Dermis blood vessel endothelial cell (primary cell): ENCODE measurements at regions not wholly inside any gene's neighbourhood (a gene's known extent, or its start where the extent isn't known, plus 50 kb on each side); places are given as distances from the start of the nearest gene placed in this dataset.

Experiments used
- DNase-seq: peaks from one replicate; pipeline ENCODE4 v3.0.0; 2010

DNA sequence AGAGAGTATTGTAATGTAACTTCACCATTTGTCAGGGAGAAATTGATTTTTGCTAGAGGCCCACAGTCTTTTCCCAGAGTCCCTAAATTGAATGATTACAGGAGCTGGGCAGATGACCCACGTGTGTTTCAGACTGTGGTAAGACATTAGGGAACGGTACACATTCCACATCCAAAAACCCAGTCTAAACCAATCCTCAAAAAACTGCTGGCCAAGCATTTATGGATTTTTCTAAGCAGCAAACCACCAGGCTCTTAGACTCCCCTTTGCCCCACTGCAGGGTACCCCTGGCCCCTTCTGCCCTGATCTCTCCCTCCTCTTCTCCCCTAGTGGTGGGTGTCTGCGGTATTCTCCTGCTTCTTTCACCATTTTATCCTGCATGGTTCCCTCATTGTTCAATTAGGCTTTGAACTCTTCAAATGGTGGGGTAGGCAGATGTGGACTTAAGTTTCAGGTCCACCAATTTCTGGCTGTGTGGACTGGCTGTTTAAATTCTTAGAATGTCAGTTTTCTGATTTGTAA is 135.5 kb upstream of the SORCS3 start:
- no peak for DNase-seq

DNA sequence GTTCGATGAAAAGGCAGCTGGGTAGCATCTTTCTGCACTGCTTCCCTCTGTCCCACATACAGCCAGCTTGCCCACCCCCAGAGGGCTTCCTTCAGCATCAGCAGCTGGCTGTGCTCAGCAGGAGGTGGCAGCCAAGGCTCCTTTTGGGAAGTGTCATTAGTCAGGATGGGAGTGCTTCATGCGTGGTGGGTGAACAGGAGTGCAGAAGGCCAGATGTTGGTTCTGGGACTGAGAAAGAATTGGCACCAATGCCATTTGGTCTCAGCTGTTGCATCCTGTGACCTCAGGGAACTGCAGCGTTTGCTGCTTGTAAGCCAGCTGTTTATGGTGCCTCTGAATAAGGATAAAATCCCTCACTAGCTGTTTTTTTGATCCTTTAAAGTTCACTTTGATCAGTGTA is 131.1 kb upstream of the SORCS3 start:
- DNase-seq = no peak

DNA sequence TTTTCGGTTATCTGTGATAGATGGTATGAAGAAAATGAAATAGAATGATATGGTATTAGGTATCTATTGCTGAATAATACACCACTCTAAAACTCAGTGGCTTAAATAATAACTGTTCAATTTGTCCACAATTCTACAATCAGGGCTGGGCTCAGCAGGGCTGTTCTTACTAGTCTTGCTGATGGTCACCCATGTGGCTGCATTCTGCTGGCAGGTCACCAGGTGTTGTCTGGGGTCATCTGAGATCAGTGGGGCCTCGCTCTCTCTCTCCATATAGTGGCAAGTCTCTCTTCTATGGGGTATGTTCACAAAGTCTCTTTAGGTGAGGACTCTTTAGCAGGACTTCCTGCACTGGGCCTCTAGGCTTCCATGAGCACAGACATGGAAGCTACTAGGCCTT is 130.4 kb upstream of the SORCS3 start:
- no peak for DNase-seq

DNA sequence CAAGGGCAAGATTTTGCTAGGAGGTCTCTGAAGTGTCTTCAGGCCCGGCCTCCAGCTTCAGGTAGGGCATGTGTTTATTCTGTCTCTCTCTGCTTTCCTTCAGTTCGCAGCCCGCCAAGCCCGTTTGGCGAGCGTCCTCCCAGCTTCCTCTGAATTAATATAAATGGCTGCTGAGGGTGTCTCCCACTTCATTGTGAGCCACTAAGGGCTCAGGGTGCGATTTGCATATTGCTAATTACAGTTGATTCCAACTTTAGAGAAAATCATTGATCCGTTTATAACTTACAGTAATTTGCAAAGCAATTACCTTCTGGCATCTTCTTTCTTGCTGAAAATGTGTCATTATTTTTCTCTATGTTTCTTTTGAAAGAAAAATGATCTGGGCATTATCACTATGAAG is 128.3 kb upstream of the SORCS3 start:
- DNase-seq = no peak

DNA sequence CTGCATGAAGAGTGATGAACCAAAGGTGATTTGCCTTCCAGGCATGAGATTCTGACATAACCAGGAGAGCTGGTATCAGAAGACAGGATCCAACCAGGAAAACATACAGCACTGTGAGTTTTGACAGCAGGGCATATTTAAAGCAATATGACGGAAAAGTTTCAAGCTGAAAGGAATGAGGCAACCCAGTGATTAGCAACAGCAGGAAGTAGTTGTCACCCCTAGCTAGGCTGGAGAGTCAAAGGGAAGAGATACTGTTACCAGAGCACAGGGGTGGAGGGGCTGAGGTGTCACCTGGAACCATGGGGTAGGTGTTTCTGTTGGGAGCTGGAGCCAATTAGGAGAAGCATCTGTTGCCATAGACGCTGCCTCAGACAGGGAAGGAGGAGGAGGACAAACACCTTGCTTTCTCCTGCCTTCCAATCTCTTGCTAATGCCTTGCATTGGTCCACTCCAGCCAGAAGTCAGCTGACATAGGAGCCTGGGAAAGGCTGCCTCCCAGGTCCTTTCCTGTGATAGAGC is 125.4 kb upstream of the SORCS3 start:
- DNase-seq = no peak

DNA sequence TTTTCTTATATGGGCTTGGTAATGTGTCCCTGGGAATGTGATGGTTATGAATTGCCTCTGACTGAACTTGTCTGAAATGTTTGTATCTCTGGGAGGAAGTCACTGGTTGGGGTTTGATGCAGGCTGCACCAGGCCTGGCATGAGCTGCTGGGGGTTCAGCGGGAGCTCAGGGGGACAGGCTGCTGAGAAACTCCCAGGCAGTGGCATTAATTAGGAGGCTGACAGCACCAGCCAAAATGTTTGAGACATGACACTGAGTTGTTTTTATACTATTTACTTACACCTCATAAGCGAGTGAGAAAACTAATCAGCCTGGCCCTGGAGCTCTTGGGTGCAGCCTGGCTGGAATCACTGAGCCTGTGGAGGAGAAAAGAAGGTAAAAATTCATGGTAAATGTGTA is 124.1 kb upstream of the SORCS3 start:
- DNase-seq = no peak

DNA sequence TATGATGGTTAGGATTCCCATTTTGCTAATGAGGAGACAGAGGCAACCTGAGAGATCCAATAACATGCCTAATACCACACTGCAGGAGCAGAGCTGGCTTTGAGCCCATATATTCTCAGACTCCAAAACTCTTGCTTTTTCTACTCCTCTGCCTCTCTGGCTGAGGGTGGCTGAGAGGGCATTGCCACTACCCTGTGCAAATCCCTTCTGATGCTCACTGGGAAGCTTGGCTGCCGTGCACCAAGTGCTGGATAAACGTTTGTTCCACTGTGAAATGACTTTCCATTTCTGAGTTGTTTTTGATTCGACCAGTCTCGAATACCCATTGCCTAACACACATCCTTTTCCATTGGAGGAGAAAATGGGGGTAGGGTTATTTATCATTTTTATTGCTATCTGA is 123.1 kb upstream of the SORCS3 start:
- no peak for DNase-seq

DNA sequence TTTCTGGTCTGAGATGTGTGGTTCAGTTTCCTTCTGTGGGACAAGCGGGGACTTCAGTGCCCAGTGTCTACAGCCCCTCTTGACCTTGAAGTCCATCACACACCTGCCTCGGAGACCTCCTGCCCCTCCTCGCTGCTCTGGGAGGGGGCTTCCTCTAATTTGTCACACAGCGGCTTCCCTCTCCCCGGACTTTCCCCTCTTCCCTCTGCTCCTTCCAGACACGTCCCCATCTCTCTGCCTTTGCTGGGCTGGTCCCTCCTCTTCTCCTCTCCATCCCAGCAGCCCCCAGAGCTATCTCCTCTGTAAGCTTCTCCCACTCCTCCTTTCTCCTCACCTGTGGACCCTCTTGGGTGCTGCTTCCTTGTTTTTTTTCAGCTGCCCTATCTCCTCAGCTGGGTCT is 122.2 kb upstream of the SORCS3 start:
- DNase-seq = no peak

DNA sequence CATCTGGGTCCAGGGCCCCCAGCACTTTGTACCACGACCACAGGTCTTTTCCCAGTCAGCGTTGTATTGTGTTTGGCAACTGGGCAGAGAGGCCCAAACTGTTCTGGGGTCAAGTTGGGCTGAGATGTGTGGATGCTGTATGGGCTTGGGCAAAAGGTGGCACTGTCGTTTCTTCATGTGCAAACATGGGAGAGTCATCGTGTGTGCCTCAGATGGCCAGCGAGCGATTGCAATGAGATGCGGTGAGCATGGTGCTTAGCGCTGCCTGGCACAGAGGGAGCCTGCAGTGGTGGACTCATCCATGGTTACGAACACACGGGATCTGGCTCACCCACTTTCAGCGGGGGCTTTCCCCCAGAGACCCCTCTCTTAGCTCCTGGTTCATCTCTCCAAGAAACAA is 120.4 kb upstream of the SORCS3 start:
- no peak for DNase-seq

DNA sequence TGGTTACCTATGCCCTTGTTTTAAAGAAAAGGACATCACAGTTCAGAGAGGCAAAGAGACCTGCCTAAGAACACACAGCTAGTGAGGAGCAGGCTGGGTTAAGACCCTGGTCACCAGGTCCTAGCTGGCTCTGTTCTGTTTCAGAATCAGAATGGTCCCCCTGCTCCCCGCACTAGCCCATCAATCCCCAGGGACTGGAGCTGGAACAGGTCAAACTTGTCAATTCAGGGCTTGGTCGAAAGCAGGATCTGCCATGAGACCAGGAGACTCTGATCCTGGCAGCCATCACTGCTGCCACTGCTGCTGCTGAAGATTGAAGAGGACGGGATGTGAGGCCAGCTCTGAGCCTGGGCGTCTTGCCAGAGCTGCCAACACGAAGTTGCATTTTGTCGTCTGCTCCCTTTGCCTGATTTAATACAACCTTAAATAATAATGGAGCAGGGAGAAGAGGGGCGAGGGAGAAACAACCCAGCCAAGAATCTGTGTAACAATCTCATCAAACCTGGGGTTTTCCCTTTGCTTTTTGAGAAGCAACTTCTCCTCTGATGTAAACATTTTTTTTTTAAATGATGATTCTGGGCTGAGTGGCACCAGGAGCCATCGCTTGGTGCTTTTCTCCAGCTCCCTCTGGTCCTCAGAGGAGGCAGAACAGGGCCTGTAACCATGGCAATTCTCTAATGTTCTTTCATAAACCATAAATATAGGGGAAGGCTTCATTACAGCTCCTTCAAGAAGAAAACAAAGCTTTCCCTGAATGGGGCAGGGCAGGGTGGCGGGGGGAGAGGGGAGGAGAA is 119.0 kb upstream of the SORCS3 start:
- no peak for DNase-seq

DNA sequence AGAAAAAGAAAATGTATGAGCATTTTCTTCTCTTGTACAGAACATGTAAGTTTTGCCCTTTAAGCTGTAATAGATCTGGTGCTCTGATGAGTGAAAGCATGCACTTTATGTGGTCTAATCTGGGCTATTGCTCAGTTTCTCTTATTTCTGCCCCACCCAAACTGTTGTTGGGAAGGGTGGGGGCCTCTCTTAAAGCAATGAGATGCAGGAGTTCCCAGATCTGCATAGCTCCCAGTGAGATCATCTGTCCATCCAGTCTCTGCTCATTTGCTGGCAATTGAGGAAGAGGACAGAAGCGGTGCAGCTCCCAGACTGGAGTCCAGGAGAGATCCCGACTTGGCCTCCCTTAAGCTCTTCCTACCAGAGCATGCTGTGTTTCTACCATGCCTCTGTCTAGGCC is 114.9 kb upstream of the SORCS3 start:
- no peak for DNase-seq

DNA sequence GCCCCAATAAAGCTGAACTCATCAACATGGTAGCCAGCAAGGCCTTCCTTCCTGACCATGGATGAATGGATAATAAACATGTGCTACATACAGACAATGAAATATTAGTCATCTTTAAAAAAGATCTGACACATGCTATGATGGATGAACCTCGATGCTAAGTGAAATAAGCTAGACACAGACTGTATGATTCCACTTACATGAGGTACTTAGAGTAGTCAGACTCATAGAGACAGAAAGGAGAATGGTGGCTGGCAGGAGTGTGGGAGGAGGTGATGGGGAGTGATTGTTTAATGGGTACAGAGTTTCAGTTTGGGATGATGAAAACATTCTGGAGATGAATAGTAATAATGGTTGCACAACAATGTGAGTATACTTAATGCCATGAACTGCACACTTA is 114.1 kb upstream of the SORCS3 start:
- DNase-seq = no peak

DNA sequence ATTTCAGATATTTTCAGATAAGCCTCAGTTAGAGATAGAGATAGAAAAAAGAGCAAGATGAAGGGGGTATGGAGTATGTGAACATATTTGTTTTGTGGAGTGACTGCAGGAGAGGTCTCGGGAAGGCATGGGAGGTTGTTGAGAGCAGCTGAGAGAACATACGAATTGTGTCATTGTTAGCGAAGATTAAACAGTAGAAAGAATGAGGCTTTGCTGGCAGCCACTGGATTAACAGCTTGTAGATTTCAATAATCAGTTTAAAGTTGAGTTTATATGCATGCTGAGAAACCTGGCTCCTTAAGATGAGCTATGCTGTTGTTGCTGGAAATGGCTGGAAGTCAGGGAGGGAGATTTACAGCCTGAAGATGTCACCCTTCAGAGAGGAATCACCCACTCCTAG is 100.9 kb upstream of the SORCS3 start:
- no peak for DNase-seq

DNA sequence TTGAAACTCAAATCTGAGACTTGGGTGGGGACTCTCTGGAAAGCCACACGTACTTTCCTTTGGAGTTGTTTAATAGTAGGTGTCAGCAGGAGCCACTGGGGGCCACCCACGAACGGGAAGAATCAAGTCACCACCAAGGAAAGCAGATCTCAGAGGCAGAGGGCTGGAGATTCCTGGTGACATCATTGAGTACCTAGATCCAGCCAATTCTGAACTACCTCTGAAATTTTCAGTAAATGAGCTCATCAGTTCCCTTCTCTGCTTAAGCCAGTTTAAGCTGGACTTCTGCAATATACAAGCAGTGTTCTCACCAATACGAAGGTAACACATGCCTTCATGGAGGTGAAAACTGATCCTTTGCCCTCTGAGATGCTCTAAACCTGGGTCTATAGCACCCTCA is 99.3 kb upstream of the SORCS3 start:
- DNase-seq = no peak

DNA sequence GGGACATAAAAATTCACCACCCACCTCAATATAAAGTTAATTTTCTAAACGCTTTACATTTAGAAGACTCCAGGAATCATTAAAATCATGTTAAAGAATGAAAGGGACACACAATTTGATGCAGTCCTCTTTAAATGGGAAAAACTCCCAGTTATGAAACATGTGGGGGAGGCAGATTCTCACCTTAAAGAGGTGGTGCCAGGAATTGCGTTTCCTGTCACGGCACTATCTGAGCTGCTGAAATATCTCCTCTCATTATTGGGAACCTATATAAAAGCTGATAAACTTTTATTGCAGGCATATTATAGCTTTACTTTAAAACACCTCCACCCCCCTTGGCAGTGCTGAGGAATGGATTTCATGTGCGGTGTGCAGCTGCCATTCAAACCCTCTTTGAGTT is 94.8 kb upstream of the SORCS3 start:
- no peak for DNase-seq

DNA sequence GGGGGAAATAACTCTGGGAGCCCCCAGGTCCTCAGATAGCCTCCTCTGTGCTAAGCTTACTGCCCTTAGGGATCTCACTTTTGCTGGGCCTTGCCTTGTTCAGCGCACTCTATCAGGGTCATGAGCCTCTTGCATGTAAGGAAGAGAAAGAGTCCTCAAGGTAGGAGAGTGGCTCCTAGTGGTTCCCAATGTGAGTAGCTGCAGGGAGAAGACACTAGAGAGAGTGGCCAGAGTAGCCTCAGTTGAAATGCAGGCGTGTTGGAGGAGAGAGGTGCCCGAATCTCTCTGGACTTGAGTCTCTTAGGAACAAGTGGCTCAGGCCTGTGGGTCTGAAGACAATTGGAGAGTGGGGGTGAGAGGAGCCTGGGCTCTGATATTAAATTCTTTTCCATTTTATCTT is 94.3 kb upstream of the SORCS3 start:
- DNase-seq = no peak

DNA sequence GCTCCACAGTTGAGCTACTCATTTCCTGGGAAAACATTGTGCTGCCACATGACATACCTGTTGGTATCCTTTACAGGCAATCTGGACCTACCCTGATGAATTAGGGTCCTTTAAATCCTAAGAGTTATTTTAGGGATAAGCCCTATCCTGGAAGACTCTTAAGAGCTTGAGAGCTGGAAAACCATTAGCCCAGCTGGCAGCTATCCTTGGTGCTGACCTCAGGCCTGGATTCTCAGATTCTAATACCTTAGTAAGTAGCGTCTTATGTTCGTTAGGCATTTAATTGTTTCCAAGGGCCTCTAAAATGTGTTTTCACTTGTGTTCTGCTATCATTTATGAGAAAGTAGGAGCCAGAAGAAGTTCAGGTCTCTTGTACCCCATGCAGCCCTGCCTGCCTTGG is 93.0 kb upstream of the SORCS3 start:
- DNase-seq = no peak

DNA sequence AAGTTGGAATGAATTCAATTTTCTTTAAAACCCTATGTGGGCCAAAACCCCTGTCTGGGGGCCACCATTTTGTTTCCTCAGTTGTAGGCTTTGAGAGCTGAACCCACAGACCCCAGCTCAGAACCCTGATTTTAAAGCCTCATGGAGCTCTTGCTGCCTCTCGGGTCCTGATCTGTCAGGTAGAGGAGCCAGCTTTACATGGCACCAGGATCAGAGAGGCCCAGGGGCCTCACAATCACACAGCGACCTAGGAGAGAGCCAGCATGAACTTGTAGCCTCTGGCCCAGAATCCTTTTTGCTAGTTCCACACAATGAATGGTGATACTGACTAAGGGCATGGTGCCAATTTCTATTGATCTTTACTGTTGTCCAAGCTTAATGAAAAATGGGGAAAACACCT is 84.3 kb upstream of the SORCS3 start:
- DNase-seq = no peak

DNA sequence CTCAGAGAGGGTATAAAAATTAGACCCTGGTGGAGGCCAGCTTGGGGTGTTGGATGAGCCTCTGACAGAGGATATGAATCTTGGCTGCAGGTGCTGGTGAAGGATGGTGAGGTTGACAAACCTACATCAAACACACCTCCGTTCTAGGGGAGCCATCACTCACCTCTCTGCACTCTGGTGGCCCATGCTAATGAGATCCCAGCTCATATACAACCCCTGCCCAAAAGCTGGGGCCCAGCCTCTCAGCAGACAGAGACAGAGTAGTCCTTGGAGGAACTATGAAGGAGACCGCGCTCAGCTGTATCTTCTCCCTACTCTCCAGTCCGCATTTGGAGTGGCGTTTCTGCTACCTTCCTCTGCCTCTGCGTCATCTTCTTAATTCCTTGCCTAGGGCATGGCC is 83.1 kb upstream of the SORCS3 start:
- no peak for DNase-seq

DNA sequence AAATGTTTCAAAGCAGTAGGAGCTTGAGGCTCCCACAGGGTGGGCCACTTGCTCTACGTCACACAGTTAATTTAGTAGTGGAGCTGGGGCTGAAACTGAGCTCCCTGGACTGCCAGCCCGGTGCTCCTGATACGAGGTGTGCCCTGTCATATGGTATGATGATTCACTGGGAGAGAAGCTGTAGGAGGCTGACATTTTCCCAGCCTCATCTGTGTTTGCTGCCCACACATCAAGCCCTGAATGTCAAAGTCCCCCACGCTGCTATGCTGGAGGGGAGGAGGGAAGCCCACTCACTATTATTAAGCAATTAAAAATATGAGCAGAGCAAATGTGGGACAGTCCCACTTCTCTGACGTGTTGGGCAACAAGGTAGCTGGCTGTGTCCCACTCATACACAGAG is 81.2 kb upstream of the SORCS3 start:
- no peak for DNase-seq

DNA sequence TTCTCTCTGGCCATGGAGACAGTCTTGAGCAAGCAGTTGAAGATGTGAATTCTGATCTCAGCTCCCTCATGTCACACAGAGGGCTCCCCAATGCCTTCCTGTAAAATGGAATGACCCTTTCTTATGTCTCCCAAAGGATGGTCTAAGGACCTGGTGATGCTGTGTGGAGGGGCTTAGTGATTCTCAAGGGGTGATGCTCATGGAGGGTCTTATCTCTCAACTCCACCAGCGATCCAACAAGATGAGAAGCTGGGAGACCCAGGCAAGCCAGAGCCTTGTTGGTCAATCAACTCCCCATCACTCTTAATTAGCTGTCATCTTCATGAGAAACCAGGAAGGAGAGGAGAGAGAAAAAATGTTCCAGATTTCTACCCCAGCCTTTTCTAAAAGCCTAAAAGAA is 78.0 kb upstream of the SORCS3 start:
- DNase-seq = no peak

DNA sequence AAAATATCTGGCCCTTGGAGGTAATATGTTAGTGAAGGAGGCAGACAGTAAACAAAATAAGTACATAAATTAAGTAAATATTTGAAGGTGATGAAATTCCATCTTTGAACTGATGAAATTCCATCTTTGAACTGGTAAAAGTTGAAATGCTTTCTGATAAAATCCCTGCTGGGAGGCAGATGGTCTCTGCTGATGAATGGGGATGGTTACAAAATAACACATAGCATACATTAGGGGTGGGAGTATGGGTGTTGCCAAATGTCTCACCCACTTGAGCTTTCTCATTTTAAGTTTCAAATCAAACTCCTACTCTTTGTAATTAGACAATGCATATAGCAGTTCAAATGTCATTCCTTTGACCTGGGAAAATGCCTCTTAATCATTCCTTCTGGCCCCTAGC is 77.5 kb upstream of the SORCS3 start:
- DNase-seq = no peak

DNA sequence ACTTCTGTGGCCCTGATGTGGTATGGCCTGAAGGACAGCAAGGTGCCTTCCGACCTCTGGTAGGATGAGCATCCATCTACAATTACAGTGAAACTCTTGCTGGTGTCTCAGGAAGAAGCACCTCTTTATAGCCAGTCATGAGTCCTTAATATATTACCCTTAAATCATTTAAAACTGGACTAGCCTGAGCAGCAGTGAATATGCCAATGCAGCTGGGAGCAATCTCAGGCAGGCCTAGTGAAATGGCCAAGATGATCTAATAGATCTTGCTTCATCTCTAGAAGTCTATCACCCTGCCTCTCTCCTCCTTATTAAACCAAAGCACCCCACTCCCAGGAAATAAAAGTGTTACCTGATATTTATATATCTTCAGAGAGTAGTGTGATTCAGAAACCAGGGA is 66.7 kb upstream of the SORCS3 start:
- no peak for DNase-seq

DNA sequence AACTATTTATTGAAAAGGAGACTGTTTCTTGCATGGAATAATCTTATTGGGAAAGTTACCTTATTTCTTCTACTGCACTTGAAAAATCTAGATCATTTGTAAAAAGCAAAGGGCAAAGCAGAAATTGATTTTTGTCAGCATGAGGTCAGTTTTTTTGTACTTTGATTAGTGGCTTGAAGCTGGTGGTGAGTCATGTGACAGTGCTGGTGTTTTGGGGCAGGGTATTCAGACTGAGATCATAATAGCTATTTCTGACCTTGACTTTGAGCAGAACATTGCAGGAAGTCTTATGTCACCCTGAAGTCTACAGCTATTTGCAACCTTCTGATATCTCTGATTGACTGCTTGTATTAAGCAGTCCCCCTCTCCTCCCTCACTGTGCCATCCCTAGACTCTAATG is 66.3 kb upstream of the SORCS3 start:
- no peak for DNase-seq

DNA sequence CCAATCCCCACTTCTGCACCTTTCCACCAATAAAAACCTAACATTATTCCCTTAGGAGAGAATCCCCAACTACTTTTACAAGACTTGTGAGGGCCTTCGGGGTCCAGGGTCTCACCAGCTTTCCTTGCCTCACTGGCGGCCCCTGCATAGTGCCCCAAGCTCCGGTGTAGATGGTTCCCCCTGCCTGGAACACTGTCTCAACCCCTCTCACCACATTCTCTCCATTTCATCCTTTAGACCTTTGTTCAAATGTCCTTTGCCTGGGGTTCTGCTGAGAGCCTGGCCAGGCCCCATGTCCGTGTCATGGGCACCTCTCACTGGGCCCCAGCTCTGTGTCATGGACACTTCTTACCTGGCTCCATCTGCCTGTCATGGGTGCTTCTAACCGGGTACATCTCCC is 64.5 kb upstream of the SORCS3 start:
- no peak for DNase-seq
